ENCODE measurements at regions not wholly inside any gene's neighbourhood (a gene's known extent, or its start where the extent isn't known, plus 50 kb on each side); places are given as distances from the start of the nearest gene placed in this dataset.
A peak's percentile ranks its signal among the peaks of the same experiment; 100 is the strongest.

GRCh38 chr14:83419420-83419819 is 1885.8 kb upstream of the SEL1L start:
- DNase-seq (ENCODE audit: low read depth): peak; percentile 2

GRCh38 chr14:83421711-83422110 is 1888.1 kb upstream of the SEL1L start:
- DNase-seq (ENCODE audit: low read depth): no peak
- H3K4me3 ChIP-seq (ENCODE audit: low read depth, low read length): no peak overlapping the region
- TF ChIP-seq CTCF (IDR thresholded peaks at IDR 0.05; ENCODE audit: control insufficient read depth, extremely low read depth, insufficient read depth): no peak

More at GRCh38 chr14:83419420-83419819, 1885.8 kb upstream of the SEL1L start:
- TF ChIP-seq CTCF (IDR thresholded peaks at IDR 0.05; ENCODE audit: control insufficient read depth, extremely low read depth, insufficient read depth): no peak
- H3K4me3 ChIP-seq (ENCODE audit: low read depth, low read length): no peak overlapping the region

- no peak for DNase-seq (ENCODE audit: low read depth)
- TF ChIP-seq CTCF (IDR thresholded peaks at IDR 0.05; ENCODE audit: control insufficient read depth, extremely low read depth, insufficient read depth): no peak
- no peak overlapping the region for H3K4me3 ChIP-seq (ENCODE audit: low read depth, low read length)
These were observed 1891.5 kb upstream of the SEL1L start for GRCh38 chr14:83425138-83425537.

GRCh38 chr14:83425706-83426105 is 1892.1 kb upstream of the SEL1L start:
- TF ChIP-seq CTCF (IDR thresholded peaks at IDR 0.05; ENCODE audit: control insufficient read depth, extremely low read depth, insufficient read depth): no peak
- H3K4me3 ChIP-seq (ENCODE audit: low read depth, low read length): no peak overlapping the region
- no peak for DNase-seq (ENCODE audit: low read depth)

- no peak overlapping the region for H3K4me3 ChIP-seq (ENCODE audit: low read depth, low read length)
- no peak for TF ChIP-seq CTCF (IDR thresholded peaks at IDR 0.05; ENCODE audit: control insufficient read depth, extremely low read depth, insufficient read depth)
- no peak for DNase-seq (ENCODE audit: low read depth)
These were observed 1900.0 kb upstream of the SEL1L start for GRCh38 chr14:83433618-83434017.

GRCh38 chr14:83441801-83442200 is 1908.1 kb upstream of the SEL1L start:
- no peak overlapping the region for H3K4me3 ChIP-seq (ENCODE audit: low read depth, low read length)
- no peak for DNase-seq (ENCODE audit: low read depth)
- no peak for TF ChIP-seq CTCF (IDR thresholded peaks at IDR 0.05; ENCODE audit: control insufficient read depth, extremely low read depth, insufficient read depth)

- H3K4me3 ChIP-seq (ENCODE audit: low read depth, low read length): no peak overlapping the region
- no peak for DNase-seq (ENCODE audit: low read depth)
- TF ChIP-seq CTCF (IDR thresholded peaks at IDR 0.05; ENCODE audit: control insufficient read depth, extremely low read depth, insufficient read depth): no peak
These were observed 1921.9 kb upstream of the SEL1L start for GRCh38 chr14:83455561-83455960.

Data from LNCaP clone FGC (cell line).